NCI-H2029 treated with DMSO at 0.1 percent for 48 hours (cell line): ENCODE measurements at regions not wholly inside any gene's neighbourhood (a gene's known extent, or its start where the extent isn't known, plus 50 kb on each side); places are given as distances from the start of the nearest gene placed in this dataset.

ENCODE experiments used
- DNase-seq: peaks from one replicate; lab custom pipeline; 2025; lab: John Stamatoyannopoulos, UW

DNA sequence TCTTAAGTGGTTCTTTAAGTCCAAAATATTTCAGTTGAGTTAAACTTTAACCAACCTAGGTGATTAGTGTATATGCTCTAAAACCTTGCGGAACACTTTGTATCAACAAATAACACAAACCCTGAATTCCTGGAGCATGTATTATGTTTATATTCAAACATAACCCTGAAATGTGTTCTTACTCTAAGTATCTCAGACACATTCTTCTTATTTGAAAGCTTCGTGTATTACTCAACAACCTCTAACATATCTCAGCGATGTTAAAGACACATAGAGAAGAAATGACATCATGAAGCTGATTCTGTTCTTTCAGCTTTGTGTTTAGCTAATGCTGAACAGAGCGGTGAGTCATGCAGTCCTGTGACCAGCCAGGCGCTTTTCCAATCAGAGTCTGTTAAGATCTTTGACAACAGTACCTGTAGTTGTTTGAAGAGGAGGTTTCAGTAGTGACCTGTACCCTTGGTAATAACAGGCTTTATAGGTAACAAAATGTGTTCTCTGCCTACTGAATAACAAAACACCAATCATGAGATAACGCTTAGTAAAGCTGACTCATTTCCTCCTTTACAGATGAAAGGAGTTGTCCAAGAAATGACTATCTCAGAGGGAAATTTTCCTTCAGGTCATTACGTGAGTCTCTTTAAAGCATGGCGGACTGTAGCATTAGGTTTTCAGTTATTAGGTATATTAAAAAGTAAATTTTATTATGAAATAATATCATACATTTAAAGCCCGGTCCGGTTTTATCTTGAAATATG is 67.3 kb upstream of the KLF6 start:
- DNase-seq = no peak

DNA sequence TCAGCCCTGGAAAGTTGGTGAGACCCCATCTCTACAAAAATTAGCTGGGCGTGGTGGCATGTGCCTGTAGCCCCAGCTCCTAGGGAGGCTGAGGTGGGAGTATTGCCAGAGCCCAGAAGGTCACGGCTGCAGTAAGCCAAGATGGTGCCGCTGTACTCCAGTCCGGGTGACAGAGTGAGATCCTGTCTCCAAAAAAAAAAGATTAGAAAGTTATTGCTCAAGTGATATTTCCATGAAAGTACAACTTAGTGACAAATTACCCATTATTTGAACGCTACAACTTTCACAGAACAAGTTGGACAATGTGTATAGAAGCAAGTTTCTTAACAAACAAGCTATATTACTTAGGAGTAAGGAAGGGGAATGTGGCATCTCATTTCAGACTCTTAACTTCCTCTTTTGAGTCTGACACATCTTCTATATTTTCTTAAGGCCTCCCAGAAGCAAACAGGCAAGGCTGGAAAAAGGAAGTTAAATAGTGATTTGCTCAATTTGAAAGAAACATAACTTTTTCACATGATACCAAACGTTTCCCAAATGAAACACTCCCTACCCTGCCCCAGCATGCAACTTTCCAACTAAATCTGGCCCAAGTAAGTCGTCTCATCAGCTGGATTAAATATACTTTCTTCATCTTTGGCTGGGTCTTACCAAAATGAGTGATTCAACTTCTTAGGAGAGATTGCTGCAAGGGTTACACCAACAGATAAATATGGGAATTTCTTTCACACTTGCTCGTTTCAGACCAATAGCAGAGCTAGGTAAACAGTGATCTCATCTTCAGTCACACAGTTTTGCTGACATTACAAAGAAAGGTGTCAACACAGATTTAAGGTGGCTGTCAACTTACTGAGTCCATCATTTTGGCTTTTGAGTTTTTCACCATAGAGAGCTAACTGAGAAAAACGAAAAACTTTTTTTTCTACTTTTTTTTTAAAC is 66.3 kb upstream of the KLF6 start:
- DNase-seq = no peak

DNA sequence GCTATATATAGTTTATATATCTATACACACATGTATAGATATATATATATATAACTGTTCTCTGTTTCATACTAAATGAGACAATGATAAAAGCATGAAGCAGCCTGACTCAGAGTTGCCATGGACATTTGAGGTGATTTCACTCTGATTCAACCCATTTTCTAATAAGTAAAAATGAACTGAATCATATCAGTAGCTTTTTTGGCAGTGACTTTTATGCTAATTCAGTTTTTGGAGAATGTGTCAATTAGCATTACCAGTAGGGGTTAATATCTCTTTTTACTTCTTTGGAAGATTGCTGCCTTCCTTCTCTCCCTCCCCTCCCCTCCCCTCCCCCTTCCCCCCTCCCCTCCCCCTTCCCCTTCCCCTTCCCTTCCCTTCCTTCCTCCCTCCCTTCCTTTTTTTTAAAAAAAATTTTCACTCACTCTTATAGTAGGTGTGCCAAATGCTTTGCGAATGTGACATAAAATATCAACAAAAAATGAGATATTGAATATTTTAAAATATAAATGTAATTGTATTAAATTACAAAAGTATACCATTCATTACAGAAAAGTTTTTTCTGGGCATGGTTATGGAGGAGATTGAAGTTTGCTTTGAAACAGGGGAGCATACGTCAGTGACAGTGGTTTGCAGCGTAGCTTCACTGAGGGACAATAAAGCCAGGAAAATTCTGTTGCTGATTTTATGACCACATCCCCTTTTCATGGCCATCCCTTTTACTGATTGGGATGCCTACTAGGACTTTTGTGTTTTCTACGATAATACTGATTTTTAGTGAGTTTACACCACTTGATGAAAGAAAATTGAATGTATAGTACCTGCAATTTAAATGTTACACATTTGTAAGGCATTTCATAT is 64.0 kb upstream of the KLF6 start:
- DNase-seq = no peak

DNA sequence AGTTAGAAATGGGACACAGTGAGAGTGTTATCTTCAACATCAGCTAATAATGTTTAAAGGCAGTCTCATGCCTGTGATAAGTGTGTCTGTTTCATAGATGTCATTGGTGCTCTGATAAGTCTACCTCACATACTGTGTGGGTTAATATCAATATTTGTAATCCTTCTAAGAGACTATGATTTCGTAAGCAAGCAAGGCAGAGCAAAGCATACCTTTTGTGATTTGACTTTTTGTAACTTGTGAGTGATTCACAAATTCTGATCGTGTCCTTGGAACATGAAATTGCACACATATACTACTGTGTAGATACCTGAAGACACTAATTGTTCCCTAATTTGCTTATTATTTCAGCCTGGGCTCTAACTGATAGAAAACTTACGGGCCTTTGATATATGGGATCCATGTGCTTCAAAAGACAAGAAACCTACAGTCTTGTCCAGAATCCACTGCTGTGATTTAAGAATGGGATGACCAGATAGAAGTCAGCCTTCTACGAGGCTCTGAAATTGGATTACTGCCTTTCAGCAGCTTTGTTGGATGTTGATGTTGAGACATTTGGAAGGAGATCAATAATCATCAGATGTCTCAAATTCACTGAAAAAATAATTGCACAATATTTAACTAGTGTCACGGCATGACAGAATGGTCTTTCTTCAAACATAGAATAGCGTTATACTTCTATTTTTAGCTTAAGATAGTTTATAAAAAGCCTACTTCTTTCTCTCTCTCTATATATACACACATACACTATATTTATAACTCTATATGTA is 63.2 kb upstream of the KLF6 start:
- no peak for DNase-seq

DNA sequence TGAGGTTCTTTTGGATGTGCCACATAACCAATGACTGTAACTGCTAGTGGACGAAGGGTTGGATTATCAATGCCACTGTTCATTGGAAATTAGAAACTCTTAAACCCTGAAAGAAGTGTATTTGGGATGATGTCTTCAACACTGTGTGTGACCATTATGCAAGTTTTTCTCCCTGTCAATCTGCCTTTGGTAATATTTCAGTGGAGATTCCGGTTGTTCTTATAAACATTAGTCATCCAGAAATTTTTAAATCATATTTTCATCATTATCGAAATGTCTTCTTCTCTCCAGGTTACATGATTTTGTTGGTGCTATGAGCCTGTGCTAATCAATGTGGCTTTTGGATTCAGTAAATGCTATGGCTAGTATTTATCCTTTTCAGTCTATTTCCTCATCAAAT is 61.7 kb upstream of the KLF6 start:
- DNase-seq = no peak

DNA sequence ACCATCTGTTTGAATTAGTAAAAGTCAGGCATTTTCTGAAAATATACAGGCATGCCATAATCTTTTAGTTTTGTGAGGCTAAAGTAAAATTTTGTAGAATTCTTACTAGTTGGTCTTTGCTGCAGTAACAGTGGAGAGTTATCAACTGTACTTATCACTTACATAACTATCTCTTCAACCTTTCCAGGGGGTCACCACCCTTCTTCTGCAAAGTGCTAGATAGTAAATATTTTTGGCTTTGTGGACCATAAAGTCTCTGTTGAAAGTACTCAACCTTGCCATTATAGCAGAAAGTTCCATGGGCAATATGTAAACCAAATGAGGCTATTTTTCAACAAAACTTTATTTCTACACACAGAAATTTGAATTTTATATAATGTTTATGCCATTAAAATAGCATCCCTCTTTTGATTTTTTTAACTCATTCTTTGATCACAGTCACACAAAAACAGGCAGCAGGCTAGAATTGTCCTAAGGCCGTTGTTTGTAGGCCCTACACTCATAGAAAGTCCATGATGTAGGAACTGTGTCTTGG is 59.5 kb upstream of the KLF6 start:
- no peak for DNase-seq

DNA sequence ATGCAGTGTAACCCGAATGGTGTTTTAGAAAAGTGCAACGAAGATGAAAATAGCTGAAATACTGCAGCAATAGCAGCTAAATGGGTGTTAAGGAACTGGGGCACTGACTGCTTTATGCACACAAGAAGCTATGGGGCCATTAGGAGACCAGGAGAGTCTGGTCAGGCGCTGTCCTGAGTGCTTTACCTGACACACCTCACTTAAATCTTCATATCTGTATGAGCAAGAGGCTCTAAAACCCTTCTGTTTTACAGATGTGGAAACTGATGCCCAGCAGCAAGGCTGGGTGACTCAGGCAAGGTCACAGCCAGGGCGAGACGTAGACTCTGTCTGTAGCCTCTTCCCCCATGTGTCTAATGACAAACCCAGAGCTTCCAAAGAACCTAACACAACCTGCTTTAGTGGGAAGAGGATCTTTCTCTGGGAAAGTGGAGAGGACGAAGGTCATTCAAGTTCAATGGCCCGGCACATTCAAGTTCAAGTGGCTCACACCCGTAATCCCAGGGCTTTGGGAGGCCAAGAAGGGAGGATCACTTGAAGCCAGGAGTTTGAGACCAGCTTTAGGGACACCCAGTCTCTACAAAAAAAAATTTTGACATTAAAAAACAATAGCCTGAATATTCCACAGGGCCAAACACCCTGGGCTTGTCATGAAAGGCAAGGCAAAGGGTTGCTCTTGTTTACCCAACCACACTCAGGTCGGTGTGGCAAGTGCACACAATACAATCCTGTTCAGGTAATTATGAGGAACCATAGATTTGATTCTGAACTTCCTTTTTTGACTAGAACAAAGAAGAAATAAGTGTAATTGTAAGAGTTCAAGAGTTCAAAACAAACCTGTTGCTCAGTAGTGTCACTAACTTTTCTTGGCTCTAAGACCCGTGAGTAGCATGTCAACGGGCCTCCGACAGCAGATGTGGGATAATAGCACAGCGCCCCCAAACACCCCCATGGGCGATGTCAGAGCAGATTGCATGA is 53.7 kb upstream of the KLF6 start:
- no peak for DNase-seq

DNA sequence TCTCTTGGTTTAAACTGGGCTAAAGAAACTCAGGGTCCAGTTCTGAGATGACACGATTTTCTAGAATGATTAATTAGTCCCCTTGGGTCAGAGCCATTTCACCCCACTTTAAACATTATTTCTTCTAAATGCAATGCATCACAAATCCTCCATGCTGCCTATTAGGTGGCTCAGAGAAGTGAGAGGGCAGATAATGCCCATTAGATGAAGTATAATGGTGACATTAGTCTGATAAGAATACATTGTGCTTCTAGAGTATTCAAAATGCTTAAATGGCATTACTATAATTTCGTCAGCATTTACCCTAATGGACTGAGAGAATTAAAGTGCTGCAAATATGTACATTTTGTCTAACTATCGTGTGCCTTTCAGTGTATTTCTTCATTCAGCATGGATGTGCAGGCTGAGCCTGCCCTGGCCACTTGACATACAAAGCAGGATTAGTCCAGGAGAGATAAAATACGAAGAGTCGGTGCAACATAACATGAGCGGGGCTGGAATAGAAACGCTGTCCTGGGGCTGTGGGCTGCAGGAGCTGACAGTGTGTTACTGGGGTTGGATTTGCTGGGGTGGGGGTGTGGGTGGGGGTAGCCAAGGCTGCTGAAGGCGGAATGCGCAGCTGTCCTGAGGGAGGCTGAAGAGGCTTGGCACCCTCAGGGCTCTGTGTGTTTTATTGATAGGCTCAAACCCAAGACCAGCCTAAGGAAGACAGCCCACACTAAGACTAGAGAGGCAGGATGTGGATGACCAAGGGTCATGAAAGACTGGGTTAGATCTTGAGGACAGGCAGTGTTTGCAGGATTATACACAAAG is 52.8 kb upstream of the KLF6 start:
- DNase-seq = no peak

DNA sequence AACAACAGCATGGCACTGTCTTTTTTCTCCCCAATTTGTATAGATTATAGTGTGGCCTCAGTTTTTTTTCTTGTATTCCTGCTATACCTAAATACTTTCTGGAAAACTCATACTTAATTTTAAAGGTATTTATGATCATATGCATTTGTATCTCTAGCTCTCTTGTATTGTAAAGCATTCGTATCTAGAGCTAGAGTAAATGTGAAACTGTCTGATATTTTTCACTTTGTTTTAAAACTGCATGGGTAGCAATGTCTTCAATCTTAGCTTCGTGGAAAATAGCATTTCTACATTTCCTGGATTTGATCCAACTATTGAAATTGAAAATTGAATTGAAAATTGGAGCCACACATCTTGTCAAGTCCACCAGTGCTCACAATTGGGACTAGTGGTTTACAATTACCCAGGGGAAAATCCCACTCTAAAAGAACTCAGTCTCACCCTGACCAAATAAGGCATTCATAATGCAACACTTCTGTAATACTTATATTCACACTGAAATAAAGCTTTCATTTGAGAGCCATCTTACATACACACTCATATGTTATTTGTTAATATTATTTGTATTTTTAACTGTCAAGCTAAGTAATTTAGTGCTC is 51.3 kb upstream of the KLF6 start:
- DNase-seq = no peak

DNA sequence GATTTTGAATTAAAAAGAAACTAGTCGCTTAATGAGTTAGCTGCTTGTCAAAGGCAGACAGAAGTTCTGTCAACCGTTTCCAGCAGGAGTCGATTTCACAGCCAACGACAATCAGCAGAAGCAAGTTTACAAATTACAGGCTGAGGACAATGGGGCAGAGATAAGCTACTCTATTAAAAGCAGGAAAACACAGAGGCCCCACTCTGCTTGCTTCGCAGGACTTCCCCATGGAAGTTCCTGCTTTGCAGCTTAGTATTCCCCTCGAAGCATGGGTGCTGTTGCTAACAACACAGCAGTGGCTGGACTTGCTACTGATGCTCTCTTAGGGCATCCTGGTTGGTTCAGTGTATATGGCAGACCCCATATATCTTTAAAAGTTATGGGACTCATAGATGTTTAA is 50.8 kb upstream of the KLF6 start:
- DNase-seq = no peak

DNA sequence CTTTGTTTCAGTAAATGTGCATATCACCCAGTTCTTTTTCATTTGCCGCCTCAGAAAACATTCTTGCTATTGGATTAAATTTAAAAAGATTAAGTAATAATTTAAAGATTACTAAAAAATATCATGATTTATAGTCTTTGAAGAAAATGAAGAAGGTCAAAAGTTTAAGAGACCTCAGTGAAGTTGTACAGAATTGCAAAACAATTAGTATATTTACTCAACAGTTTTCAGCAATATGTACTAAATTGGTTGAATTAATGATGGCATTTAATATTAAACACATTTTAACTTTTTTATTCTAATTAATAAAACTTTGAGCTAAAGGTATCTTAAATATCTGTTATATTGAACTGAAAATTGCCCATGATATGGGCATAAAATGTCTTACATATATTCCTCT is 49.9 kb upstream of the KLF6 start:
- no peak for DNase-seq
